Ishikawa (cell line): ENCODE measurements at regions not wholly inside any gene's neighbourhood (a gene's known extent, or its start where the extent isn't known, plus 50 kb on each side); places are given as distances from the start of the nearest gene placed in this dataset.

ENCODE experiments used
- CEBPB ChIP-seq: IDR thresholded peaks from 2 replicates; pipeline ENCODE4 v1.6.1; 2012
- CREB1 ChIP-seq: IDR thresholded peaks from 2 replicates; pipeline ENCODE4 v1.6.1; 2012; ENCODE audit warnings: low read depth
- EGR1 ChIP-seq: IDR thresholded peaks from 2 replicates; pipeline ENCODE4 v1.6.1; 2012
- EP300 ChIP-seq: IDR thresholded peaks from 2 replicates; pipeline ENCODE4 v1.6.1; 2012; ENCODE audit warnings: borderline replicate concordance
- FOXM1 ChIP-seq: IDR thresholded peaks from 2 replicates; pipeline ENCODE4 v1.6.1; 2012; ENCODE audit warnings: low read depth, borderline replicate concordance
- NFIC ChIP-seq: IDR thresholded peaks from 2 replicates; pipeline ENCODE4 v1.6.1; 2012
- RAD21 ChIP-seq: IDR thresholded peaks from 2 replicates; pipeline ENCODE4 v1.6.1; 2012; ENCODE audit warnings: low read depth
- TAF1 ChIP-seq: IDR thresholded peaks from 2 replicates; pipeline ENCODE4 v1.6.1; 2012; ENCODE audit warnings: low read depth, mild to moderate bottlenecking
- TCF12 ChIP-seq: IDR thresholded peaks from 2 replicates; pipeline ENCODE4 v1.6.1; 2012; ENCODE audit warnings: low read depth
- TEAD4 ChIP-seq: IDR thresholded peaks from 2 replicates; pipeline ENCODE4 v1.6.1; 2012
- USF1 ChIP-seq: IDR thresholded peaks from 2 replicates; pipeline ENCODE4 v1.6.1; 2012
- YY1 ChIP-seq: IDR thresholded peaks from 2 replicates; pipeline ENCODE4 v1.6.1; 2012; ENCODE audit warnings: low read depth
- ZBTB7A ChIP-seq: IDR thresholded peaks from 2 replicates; pipeline ENCODE4 v1.6.1; 2012; ENCODE audit warnings: low read depth
- TF ChIP-seq, protein P1 (sequence below): IDR thresholded peaks from 2 replicates; pipeline ENCODE4 v1.6.1; 2012
- TF ChIP-seq, protein P2 (sequence below): IDR thresholded peaks from 2 replicates; pipeline ENCODE4 v1.6.1; 2012; ENCODE audit warnings: low read depth, mild to moderate bottlenecking

GRCh38 chr5:2985718-2986117 lies 234.2 kb upstream of the IRX2 start:
- TF ChIP-seq TCF12: no peak

DNA sequence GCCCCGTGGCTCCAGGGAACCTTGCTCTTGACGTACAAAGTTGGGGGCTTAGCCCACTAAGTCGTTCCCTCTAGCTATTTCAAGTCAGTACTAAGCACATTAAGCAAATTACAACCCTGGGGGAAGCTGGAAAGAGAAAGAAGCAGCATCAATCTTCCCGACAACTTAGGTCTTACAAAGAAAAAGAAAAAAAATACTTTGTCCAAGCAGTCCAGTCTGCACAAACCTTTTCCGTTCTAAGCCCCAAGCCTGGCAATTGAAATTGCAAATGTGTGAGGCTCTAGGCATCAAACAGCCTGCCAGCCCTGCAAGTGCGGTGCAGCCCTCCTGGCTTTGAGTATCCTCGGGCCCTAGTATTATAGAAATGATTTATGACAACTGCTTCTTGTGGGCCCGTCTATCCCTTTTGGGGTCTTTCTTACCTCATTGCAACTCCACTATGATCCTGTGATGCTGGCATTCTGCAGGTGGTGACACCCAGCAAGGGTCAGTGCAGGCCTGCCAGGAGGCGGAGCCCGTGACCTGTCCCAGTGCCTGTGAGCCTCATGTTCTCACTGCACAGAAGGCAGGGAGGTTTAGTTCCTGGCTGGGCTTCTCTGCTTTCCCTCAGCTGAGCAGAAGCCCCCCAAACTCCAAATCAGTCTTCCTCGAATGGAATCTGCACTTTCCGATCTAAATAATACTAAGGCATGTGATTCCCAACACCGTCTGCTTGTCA lies 232.3 kb upstream of the IRX2 start:
- TF ChIP-seq TAF1: no peak
- no peak for TF ChIP-seq ZBTB7A
- TF ChIP-seq, protein P1, sequence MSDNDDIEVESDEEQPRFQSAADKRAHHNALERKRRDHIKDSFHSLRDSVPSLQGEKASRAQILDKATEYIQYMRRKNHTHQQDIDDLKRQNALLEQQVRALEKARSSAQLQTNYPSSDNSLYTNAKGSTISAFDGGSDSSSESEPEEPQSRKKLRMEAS: no peak
- TF ChIP-seq TEAD4: no peak
- TF ChIP-seq, protein P2, sequence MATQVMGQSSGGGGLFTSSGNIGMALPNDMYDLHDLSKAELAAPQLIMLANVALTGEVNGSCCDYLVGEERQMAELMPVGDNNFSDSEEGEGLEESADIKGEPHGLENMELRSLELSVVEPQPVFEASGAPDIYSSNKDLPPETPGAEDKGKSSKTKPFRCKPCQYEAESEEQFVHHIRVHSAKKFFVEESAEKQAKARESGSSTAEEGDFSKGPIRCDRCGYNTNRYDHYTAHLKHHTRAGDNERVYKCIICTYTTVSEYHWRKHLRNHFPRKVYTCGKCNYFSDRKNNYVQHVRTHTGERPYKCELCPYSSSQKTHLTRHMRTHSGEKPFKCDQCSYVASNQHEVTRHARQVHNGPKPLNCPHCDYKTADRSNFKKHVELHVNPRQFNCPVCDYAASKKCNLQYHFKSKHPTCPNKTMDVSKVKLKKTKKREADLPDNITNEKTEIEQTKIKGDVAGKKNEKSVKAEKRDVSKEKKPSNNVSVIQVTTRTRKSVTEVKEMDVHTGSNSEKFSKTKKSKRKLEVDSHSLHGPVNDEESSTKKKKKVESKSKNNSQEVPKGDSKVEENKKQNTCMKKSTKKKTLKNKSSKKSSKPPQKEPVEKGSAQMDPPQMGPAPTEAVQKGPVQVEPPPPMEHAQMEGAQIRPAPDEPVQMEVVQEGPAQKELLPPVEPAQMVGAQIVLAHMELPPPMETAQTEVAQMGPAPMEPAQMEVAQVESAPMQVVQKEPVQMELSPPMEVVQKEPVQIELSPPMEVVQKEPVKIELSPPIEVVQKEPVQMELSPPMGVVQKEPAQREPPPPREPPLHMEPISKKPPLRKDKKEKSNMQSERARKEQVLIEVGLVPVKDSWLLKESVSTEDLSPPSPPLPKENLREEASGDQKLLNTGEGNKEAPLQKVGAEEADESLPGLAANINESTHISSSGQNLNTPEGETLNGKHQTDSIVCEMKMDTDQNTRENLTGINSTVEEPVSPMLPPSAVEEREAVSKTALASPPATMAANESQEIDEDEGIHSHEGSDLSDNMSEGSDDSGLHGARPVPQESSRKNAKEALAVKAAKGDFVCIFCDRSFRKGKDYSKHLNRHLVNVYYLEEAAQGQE: no peak
- no peak for TF ChIP-seq TCF12
- TF ChIP-seq EP300: no peak
- TF ChIP-seq RAD21: no peak
- TF ChIP-seq YY1: no peak
- no peak for TF ChIP-seq NFIC
- no peak for TF ChIP-seq CEBPB
- TF ChIP-seq EGR1: no peak
- no peak for TF ChIP-seq FOXM1
- no peak for TF ChIP-seq USF1
- no peak for TF ChIP-seq CREB1

DNA sequence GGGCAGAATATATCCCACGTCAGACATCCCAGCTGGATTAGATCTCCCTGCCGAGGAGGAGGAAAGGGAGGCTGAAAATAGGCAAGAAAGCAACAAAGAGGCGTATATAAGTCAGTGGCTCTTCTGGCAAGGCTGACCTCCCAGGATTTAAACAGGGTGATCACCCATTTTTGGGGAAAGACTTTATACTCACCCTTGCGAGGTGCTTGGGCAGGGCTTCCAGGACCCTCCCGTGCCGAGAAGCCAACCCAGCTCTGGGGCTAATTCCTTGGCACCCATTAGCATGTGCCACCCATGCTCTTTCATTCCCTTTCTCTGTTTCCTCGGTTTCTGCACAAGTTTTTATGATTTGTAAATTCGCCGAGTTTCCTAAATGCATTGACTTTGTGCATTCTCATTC lies 230.2 kb upstream of the IRX2 start:
- TF ChIP-seq RAD21: no peak
- TF ChIP-seq TAF1: no peak
- no peak for TF ChIP-seq EP300
- no peak for TF ChIP-seq ZBTB7A
- TF ChIP-seq CREB1: no peak
- no peak for TF ChIP-seq TCF12
- TF ChIP-seq, protein P2: no peak
- no peak for TF ChIP-seq YY1
- TF ChIP-seq CEBPB: no peak
- no peak for TF ChIP-seq EGR1

DNA sequence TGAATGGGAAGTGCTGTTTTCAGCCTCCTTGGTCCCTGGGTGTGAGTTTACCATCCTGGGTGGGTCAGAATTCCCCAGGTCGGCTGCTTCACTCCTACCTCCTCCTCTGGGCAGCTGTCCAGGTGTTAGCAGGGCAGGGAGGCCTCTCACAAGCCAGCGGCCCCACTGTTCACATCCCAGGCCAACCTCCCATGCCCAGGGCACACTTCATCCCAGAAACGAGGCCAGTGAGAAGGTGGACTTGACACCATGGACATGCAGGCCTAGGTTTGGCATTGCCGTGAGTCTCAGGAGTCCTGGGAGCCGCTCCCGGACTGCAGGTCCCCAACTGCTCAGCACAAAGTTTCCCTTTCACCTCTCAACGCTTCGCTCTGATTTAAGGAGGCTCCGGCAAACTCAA lies 229.6 kb upstream of the IRX2 start:
- TF ChIP-seq NFIC: no peak
- no peak for TF ChIP-seq RAD21
- no peak for TF ChIP-seq FOXM1
- TF ChIP-seq CEBPB: no peak

- TF ChIP-seq TCF12: no peak
- no peak for TF ChIP-seq YY1
Observed at GRCh38 chr5:2960294-2960693, 208.8 kb upstream of the IRX2 start.

GRCh38 chr5:2958976-2959375 lies 207.5 kb upstream of the IRX2 start:
- no peak for TF ChIP-seq TCF12
- TF ChIP-seq FOXM1: no peak
- TF ChIP-seq, protein P1: no peak
- TF ChIP-seq, protein P2: no peak
- no peak for TF ChIP-seq USF1
- no peak for TF ChIP-seq YY1
- no peak for TF ChIP-seq CREB1
- no peak for TF ChIP-seq TAF1
- TF ChIP-seq EP300: no peak
